Astrocyte (in vitro differentiated cells and primary cell): ENCODE measurements at regions not wholly inside any gene's neighbourhood (a gene's known extent, or its start where the extent isn't known, plus 50 kb on each side); places are given as distances from the start of the nearest gene placed in this dataset.

Experiments
- EZH2 ChIP-seq: IDR thresholded peaks from 2 replicates; pipeline ENCODE4 v1.6.1; 2012; ENCODE audit warnings: mild to moderate bottlenecking, low read length, inconsistent platforms; ENCODE audit not compliant: insufficient read depth
- TF ChIP-seq, protein P1 (sequence below): IDR thresholded peaks from 2 replicates; pipeline ENCODE4 v1.5.1; 2011; ENCODE audit warnings: low read depth, mild to moderate bottlenecking, inconsistent platforms, low read length, moderate library complexity; ENCODE audit not compliant: insufficient read depth

DNA sequence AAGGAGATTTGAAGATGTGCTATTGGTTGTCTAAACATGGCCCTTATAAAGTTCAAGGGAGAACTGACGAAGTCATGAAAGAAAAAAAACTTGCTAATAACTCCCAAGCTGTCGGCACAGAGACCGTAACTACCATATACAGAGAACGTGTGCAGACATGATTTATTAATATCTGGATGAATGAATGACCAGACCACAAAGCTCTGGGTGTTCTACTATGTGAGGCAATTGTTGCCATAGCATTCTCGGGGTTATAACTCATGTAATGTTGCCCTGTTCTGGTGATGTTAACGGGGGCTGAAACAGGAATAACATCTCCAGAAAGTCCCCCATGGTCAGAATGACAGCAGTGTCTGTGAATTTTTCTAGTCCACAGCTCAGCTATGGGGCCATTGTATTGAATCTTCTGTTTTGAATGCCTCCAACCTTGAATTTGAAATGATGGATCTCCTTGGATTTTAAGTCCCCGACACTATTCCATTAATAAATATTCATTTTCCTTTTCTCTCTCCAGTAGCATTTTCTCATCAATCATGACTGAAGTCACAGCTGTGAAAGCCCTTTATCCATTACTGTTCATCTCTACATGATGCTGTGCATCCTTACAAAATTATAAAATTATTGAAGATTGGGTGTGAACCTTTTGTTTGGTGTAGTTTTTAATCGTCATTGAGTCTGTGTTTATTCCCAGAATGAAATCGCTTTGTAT is 483.4 kb upstream of the KLHL29 start:
- TF ChIP-seq, protein P1, sequence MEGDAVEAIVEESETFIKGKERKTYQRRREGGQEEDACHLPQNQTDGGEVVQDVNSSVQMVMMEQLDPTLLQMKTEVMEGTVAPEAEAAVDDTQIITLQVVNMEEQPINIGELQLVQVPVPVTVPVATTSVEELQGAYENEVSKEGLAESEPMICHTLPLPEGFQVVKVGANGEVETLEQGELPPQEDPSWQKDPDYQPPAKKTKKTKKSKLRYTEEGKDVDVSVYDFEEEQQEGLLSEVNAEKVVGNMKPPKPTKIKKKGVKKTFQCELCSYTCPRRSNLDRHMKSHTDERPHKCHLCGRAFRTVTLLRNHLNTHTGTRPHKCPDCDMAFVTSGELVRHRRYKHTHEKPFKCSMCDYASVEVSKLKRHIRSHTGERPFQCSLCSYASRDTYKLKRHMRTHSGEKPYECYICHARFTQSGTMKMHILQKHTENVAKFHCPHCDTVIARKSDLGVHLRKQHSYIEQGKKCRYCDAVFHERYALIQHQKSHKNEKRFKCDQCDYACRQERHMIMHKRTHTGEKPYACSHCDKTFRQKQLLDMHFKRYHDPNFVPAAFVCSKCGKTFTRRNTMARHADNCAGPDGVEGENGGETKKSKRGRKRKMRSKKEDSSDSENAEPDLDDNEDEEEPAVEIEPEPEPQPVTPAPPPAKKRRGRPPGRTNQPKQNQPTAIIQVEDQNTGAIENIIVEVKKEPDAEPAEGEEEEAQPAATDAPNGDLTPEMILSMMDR: no peak
- no peak for TF ChIP-seq EZH2
